ENCODE measurements at regions not wholly inside any gene's neighbourhood (a gene's known extent, or its start where the extent isn't known, plus 50 kb on each side); places are given as distances from the start of the nearest gene placed in this dataset.

GRCh38 chr11:19426756-19427403 is 186.1 kb upstream of the E2F8 start:
- ChIA-PET CTCF (no interaction called here), POLR2A (no interaction called here)
- Histone ChIP-seq H3K9me3 (ENCODE audit: control extremely low read depth in 1 of 3, control insufficient read depth in 2 of 3, insufficient read depth in 1 of 3, low read length in 2 of 3) (no peaks in the 10 kb centered on the region), H3K4me3 (ENCODE audit: control extremely low read depth in 1 of 5, extremely low read depth in 1 of 5, insufficient read depth in 1 of 5, low read depth in 2 of 5, low read length in 4 of 5) (no peak overlapping the region), H3K27me3 (replicated peaks in 1 of 4; ENCODE audit: control extremely low read depth in 1 of 4, control insufficient read depth in 3 of 4, insufficient read depth in 4 of 4, low read length in 3 of 4) (peaks cover 0 to 5% (median 0%) of the 10 kb centered on the region in 4 experiments), H3K79me2 (ENCODE audit: control insufficient read depth, insufficient read depth, low read length) (no peaks in the 10 kb centered on the region), H2AFZ (ENCODE audit: insufficient read depth, low read depth, low read length, poor library complexity, severe bottlenecking) (no peak overlapping the region), H3K27ac (ENCODE audit: low read length in 2 of 2) (no peak overlapping the region), H3K9ac (ENCODE audit: low read length) (no peak overlapping the region), H3K4me2 (replicated peaks; ENCODE audit: low read depth, low read length, poor library complexity, severe bottlenecking) (no peak overlapping the region), H3K36me3 (replicated peaks in 1 of 2; ENCODE audit: control extremely low read depth in 1 of 2, control insufficient read depth in 1 of 2, extremely low read depth in 1 of 2, insufficient read depth in 2 of 2, low read length in 1 of 2) (no peaks in the 10 kb centered on the region), H4K20me1 (ENCODE audit: control insufficient read depth, insufficient read depth, low read length, poor library complexity, severe bottlenecking) (no peaks in the 10 kb centered on the region), H3K4me1 (ENCODE audit: control insufficient read depth in 2 of 2, insufficient read depth in 2 of 2, low read length in 2 of 2) (peaks cover 11 to 33% of the 10 kb centered on the region in 2 donors)
- WGBS (ENCODE audit: insufficient coverage), result 30% methylated on average over 2 of the region's 4 CpGs
- H3K4me1 Mint-ChIP-seq, result peaks cover 17% of the 10 kb centered on the region
- no peak overlapping the region for H3K4me3 Mint-ChIP-seq
- no peak overlapping the region for H3K27ac Mint-ChIP-seq
- DNase-seq (no peak), ATAC-seq (ENCODE audit: low read depth) (no peak)
- intact Hi-C loops (cut with micrococcal nuclease), result no loop called here
- no peaks in the 10 kb centered on the region for H3K9me3 Mint-ChIP-seq (ENCODE audit: insufficient read depth)
- TF ChIP-seq CTCF (IDR thresholded peaks at IDR 0.05), result no peak
- TF ChIP-seq EZH2 (IDR thresholded peaks at IDR 0.05; ENCODE audit: borderline replicate concordance, insufficient read depth, low read depth, low read length, poor library complexity, severe bottlenecking), result no peak
- peaks cover 18% of the 10 kb centered on the region for H3K27me3 Mint-ChIP-seq

GRCh38 chr11:19426011-19426755 is 185.4 kb upstream of the E2F8 start:
- Histone ChIP-seq H3K9ac (ENCODE audit: low read length) (no peak overlapping the region), H3K4me3 (ENCODE audit: control extremely low read depth in 1 of 5, extremely low read depth in 1 of 5, insufficient read depth in 1 of 5, low read depth in 2 of 5, low read length in 4 of 5) (no peak overlapping the region), H3K27ac (ENCODE audit: low read length in 2 of 2) (no peak overlapping the region), H4K20me1 (ENCODE audit: control insufficient read depth, insufficient read depth, low read length, poor library complexity, severe bottlenecking) (no peaks in the 10 kb centered on the region), H3K4me1 (ENCODE audit: control insufficient read depth in 2 of 2, insufficient read depth in 2 of 2, low read length in 2 of 2) (peaks cover 11 to 32% of the 10 kb centered on the region in 2 donors), H3K36me3 (replicated peaks in 1 of 2; ENCODE audit: control extremely low read depth in 1 of 2, control insufficient read depth in 1 of 2, extremely low read depth in 1 of 2, insufficient read depth in 2 of 2, low read length in 1 of 2) (no peaks in the 10 kb centered on the region), H3K4me2 (replicated peaks; ENCODE audit: low read depth, low read length, poor library complexity, severe bottlenecking) (no peak overlapping the region), H3K27me3 (replicated peaks in 1 of 4; ENCODE audit: control extremely low read depth in 1 of 4, control insufficient read depth in 3 of 4, insufficient read depth in 4 of 4, low read length in 3 of 4) (peaks cover 0 to 5% (median 0%) of the 10 kb centered on the region in 4 experiments), H3K79me2 (ENCODE audit: control insufficient read depth, insufficient read depth, low read length) (no peaks in the 10 kb centered on the region), H3K9me3 (ENCODE audit: control extremely low read depth in 1 of 3, control insufficient read depth in 2 of 3, insufficient read depth in 1 of 3, low read length in 2 of 3) (no peaks in the 10 kb centered on the region), H2AFZ (ENCODE audit: insufficient read depth, low read depth, low read length, poor library complexity, severe bottlenecking) (no peak overlapping the region)
- WGBS (ENCODE audit: insufficient coverage), result 13% methylated on average over 3 of the region's 5 CpGs
- Mint-ChIP-seq H3K4me3 (no peak overlapping the region), H3K9me3 (ENCODE audit: insufficient read depth) (no peaks in the 10 kb centered on the region), H3K4me1 (peaks cover 14% of the 10 kb centered on the region), H3K27me3 (peaks cover 18% of the 10 kb centered on the region), H3K27ac (no peak overlapping the region)
- ChIA-PET CTCF (no interaction called here), POLR2A (no interaction called here)
- ATAC-seq (ENCODE audit: low read depth), result no peak
- no peak for DNase-seq
- TF ChIP-seq CTCF (IDR thresholded peaks at IDR 0.05) (no peak), EZH2 (IDR thresholded peaks at IDR 0.05; ENCODE audit: borderline replicate concordance, insufficient read depth, low read depth, low read length, poor library complexity, severe bottlenecking) (no peak)
- intact Hi-C loops (cut with micrococcal nuclease), result no loop called here

All from B cell (primary cell).